ENCODE measurements at regions not wholly inside any gene's neighbourhood (a gene's known extent, or its start where the extent isn't known, plus 50 kb on each side); places are given as distances from the start of the nearest gene placed in this dataset.

- Histone ChIP-seq H3K9me3 (ENCODE audit: control insufficient read depth in 2 of 2, low read length in 2 of 2) (no peaks in the 10 kb centered on the region), H3K27ac (ENCODE audit: low read depth in 2 of 2, low read length in 2 of 2) (no peak overlapping the region), H3K4me1 (ENCODE audit: control insufficient read depth in 2 of 2, insufficient read depth in 2 of 2, low read length in 2 of 2) (no peaks in the 10 kb centered on the region), H3K36me3 (ENCODE audit: control insufficient read depth in 2 of 2, insufficient read depth in 2 of 2, low read length in 2 of 2) (no peaks in the 10 kb centered on the region), H3K27me3 (ENCODE audit: control insufficient read depth in 2 of 2, insufficient read depth in 2 of 2, low read length in 2 of 2) (no peaks in the 10 kb centered on the region), H3K4me3 (ENCODE audit: low read length in 2 of 2) (no peak overlapping the region), H3K9ac (ENCODE audit: low read depth in 1 of 2, low read length in 2 of 2) (no peak overlapping the region)
Observed at GRCh38 chr2:39999864-40000263, 220.8 kb upstream of the THUMPD2 start.

DNA sequence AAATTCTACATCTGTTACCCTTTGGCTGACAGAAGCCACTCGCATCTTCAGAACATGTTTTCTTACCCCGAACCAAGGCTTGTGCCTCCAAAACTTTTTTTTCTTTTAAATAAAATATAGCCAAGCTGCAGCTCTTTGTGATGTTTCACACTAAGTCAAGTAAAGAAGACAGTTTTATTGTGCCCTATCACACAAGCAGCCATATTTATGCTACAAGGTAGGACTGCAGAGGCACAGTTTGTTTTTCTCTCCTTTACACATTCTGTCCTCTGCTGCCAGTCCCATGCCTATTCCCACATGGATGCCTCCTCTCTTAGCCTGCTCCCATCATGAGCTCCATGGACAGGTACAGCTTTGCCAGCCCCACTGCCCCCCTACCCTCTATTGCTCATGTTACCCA lies 219.6 kb upstream of the THUMPD2 start:
- H3K9me3 ChIP-seq (ENCODE audit: control insufficient read depth in 2 of 2, low read length in 2 of 2) = no peaks in the 10 kb centered on the region
- no peaks in the 10 kb centered on the region for H3K4me1 ChIP-seq (ENCODE audit: control insufficient read depth in 2 of 2, insufficient read depth in 2 of 2, low read length in 2 of 2)
- H3K9ac ChIP-seq (ENCODE audit: low read depth in 1 of 2, low read length in 2 of 2) = no peak overlapping the region
- no peaks in the 10 kb centered on the region for H3K36me3 ChIP-seq (ENCODE audit: control insufficient read depth in 2 of 2, insufficient read depth in 2 of 2, low read length in 2 of 2)
- no peaks in the 10 kb centered on the region for H3K27me3 ChIP-seq (ENCODE audit: control insufficient read depth in 2 of 2, insufficient read depth in 2 of 2, low read length in 2 of 2)
- H3K27ac ChIP-seq (ENCODE audit: low read depth in 2 of 2, low read length in 2 of 2) = no peak overlapping the region
- H3K4me3 ChIP-seq (ENCODE audit: low read length in 2 of 2) = no peak overlapping the region

- no peaks in the 10 kb centered on the region for H3K4me1 ChIP-seq (ENCODE audit: control insufficient read depth in 2 of 2, insufficient read depth in 2 of 2, low read length in 2 of 2)
- no peak overlapping the region for H3K4me3 ChIP-seq (ENCODE audit: low read length in 2 of 2)
- H3K36me3 ChIP-seq (ENCODE audit: control insufficient read depth in 2 of 2, insufficient read depth in 2 of 2, low read length in 2 of 2) = no peaks in the 10 kb centered on the region
- no peaks in the 10 kb centered on the region for H3K9me3 ChIP-seq (ENCODE audit: control insufficient read depth in 2 of 2, low read length in 2 of 2)
- no peak overlapping the region for H3K27ac ChIP-seq (ENCODE audit: low read depth in 2 of 2, low read length in 2 of 2)
- no peak overlapping the region for H3K9ac ChIP-seq (ENCODE audit: low read depth in 1 of 2, low read length in 2 of 2)
- no peaks in the 10 kb centered on the region for H3K27me3 ChIP-seq (ENCODE audit: control insufficient read depth in 2 of 2, insufficient read depth in 2 of 2, low read length in 2 of 2)
Observed at GRCh38 chr2:39996653-39997080, 217.6 kb upstream of the THUMPD2 start.

GRCh38 chr2:39995005-39995737 lies 216.1 kb upstream of the THUMPD2 start:
- H3K9me3 ChIP-seq (ENCODE audit: control insufficient read depth in 2 of 2, low read length in 2 of 2) = no peaks in the 10 kb centered on the region
- H3K9ac ChIP-seq (ENCODE audit: low read depth in 1 of 2, low read length in 2 of 2) = no peak overlapping the region
- H3K4me1 ChIP-seq (ENCODE audit: control insufficient read depth in 2 of 2, insufficient read depth in 2 of 2, low read length in 2 of 2) = no peaks in the 10 kb centered on the region
- H3K27me3 ChIP-seq (ENCODE audit: control insufficient read depth in 2 of 2, insufficient read depth in 2 of 2, low read length in 2 of 2) = no peaks in the 10 kb centered on the region
- no peaks in the 10 kb centered on the region for H3K36me3 ChIP-seq (ENCODE audit: control insufficient read depth in 2 of 2, insufficient read depth in 2 of 2, low read length in 2 of 2)
- H3K4me3 ChIP-seq (ENCODE audit: low read length in 2 of 2) = no peak overlapping the region
- no peak overlapping the region for H3K27ac ChIP-seq (ENCODE audit: low read depth in 2 of 2, low read length in 2 of 2)

GRCh38 chr2:39994151-39994550 lies 215.1 kb upstream of the THUMPD2 start:
- Histone ChIP-seq H3K27me3 (ENCODE audit: control insufficient read depth in 2 of 2, insufficient read depth in 2 of 2, low read length in 2 of 2) (no peaks in the 10 kb centered on the region), H3K9ac (ENCODE audit: low read depth in 1 of 2, low read length in 2 of 2) (no peak overlapping the region), H3K4me3 (ENCODE audit: low read length in 2 of 2) (no peak overlapping the region), H3K36me3 (ENCODE audit: control insufficient read depth in 2 of 2, insufficient read depth in 2 of 2, low read length in 2 of 2) (no peaks in the 10 kb centered on the region), H3K9me3 (ENCODE audit: control insufficient read depth in 2 of 2, low read length in 2 of 2) (no peaks in the 10 kb centered on the region), H3K4me1 (ENCODE audit: control insufficient read depth in 2 of 2, insufficient read depth in 2 of 2, low read length in 2 of 2) (no peaks in the 10 kb centered on the region), H3K27ac (ENCODE audit: low read depth in 2 of 2, low read length in 2 of 2) (no peak overlapping the region)

GRCh38 chr2:39991298-39991697 lies 212.2 kb upstream of the THUMPD2 start:
- H3K4me3 ChIP-seq (ENCODE audit: low read length in 2 of 2) = no peak overlapping the region
- H3K4me1 ChIP-seq (ENCODE audit: control insufficient read depth in 2 of 2, insufficient read depth in 2 of 2, low read length in 2 of 2) = no peaks in the 10 kb centered on the region
- no peak overlapping the region for H3K27ac ChIP-seq (ENCODE audit: low read depth in 2 of 2, low read length in 2 of 2)
- no peak overlapping the region for H3K9ac ChIP-seq (ENCODE audit: low read depth in 1 of 2, low read length in 2 of 2)
- H3K36me3 ChIP-seq (ENCODE audit: control insufficient read depth in 2 of 2, insufficient read depth in 2 of 2, low read length in 2 of 2) = no peaks in the 10 kb centered on the region
- H3K27me3 ChIP-seq (ENCODE audit: control insufficient read depth in 2 of 2, insufficient read depth in 2 of 2, low read length in 2 of 2) = no peaks in the 10 kb centered on the region
- no peaks in the 10 kb centered on the region for H3K9me3 ChIP-seq (ENCODE audit: control insufficient read depth in 2 of 2, low read length in 2 of 2)

DNA sequence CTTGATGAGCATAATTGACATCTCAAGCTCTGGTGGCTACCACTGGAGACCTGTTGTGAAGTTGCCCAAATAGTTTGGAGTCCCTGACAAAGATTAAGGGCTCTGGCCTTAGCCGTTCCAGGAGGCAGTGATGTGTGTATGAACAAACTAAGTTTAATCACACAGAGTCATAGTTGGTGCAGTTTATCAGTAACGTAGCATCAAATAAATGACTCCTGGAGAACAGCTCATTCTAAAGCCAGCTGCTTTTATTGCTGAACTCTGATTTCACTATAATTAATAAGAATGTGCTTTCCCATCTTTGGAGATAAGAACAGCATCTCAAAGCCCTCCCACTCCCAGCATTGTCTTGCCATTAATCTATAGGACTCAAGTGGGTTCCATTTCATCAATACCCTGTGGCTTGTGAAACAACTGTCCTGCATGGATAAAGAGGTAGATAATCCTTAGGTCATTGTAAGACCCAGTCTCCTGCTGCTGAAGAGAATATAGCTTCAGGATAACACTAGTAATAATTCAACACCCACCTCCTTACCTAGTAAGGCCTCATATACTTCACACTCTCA lies 211.4 kb upstream of the THUMPD2 start:
- H3K36me3 ChIP-seq (ENCODE audit: control insufficient read depth in 2 of 2, insufficient read depth in 2 of 2, low read length in 2 of 2) = no peaks in the 10 kb centered on the region
- H3K27me3 ChIP-seq (ENCODE audit: control insufficient read depth in 2 of 2, insufficient read depth in 2 of 2, low read length in 2 of 2) = no peaks in the 10 kb centered on the region
- H3K9ac ChIP-seq (ENCODE audit: low read depth in 1 of 2, low read length in 2 of 2) = no peak overlapping the region
- no peaks in the 10 kb centered on the region for H3K9me3 ChIP-seq (ENCODE audit: control insufficient read depth in 2 of 2, low read length in 2 of 2)
- no peak overlapping the region for H3K4me3 ChIP-seq (ENCODE audit: low read length in 2 of 2)
- H3K4me1 ChIP-seq (ENCODE audit: control insufficient read depth in 2 of 2, insufficient read depth in 2 of 2, low read length in 2 of 2) = no peaks in the 10 kb centered on the region
- H3K27ac ChIP-seq (ENCODE audit: low read depth in 2 of 2, low read length in 2 of 2) = no peak overlapping the region

GRCh38 chr2:39989888-39990287 lies 210.8 kb upstream of the THUMPD2 start:
- H3K4me3 ChIP-seq (ENCODE audit: low read length in 2 of 2) = no peak overlapping the region
- H3K36me3 ChIP-seq (ENCODE audit: control insufficient read depth in 2 of 2, insufficient read depth in 2 of 2, low read length in 2 of 2) = no peaks in the 10 kb centered on the region

GRCh38 chr2:39981883-39982311 lies 202.8 kb upstream of the THUMPD2 start:
- Histone ChIP-seq H3K27ac (ENCODE audit: low read depth in 2 of 2, low read length in 2 of 2) (no peak overlapping the region), H3K27me3 (ENCODE audit: control insufficient read depth in 2 of 2, insufficient read depth in 2 of 2, low read length in 2 of 2) (no peaks in the 10 kb centered on the region), H3K36me3 (ENCODE audit: control insufficient read depth in 2 of 2, insufficient read depth in 2 of 2, low read length in 2 of 2) (no peaks in the 10 kb centered on the region), H3K4me1 (ENCODE audit: control insufficient read depth in 2 of 2, insufficient read depth in 2 of 2, low read length in 2 of 2) (no peaks in the 10 kb centered on the region), H3K4me3 (ENCODE audit: low read length in 2 of 2) (no peak overlapping the region), H3K9me3 (ENCODE audit: control insufficient read depth in 2 of 2, low read length in 2 of 2) (no peaks in the 10 kb centered on the region), H3K9ac (ENCODE audit: low read depth in 1 of 2, low read length in 2 of 2) (no peak overlapping the region)

More at GRCh38 chr2:39989888-39990287, 210.8 kb upstream of the THUMPD2 start:
- no peak overlapping the region for H3K9ac ChIP-seq (ENCODE audit: low read depth in 1 of 2, low read length in 2 of 2)
- no peaks in the 10 kb centered on the region for H3K9me3 ChIP-seq (ENCODE audit: control insufficient read depth in 2 of 2, low read length in 2 of 2)
- H3K27me3 ChIP-seq (ENCODE audit: control insufficient read depth in 2 of 2, insufficient read depth in 2 of 2, low read length in 2 of 2) = no peaks in the 10 kb centered on the region
- no peaks in the 10 kb centered on the region for H3K4me1 ChIP-seq (ENCODE audit: control insufficient read depth in 2 of 2, insufficient read depth in 2 of 2, low read length in 2 of 2)
- H3K27ac ChIP-seq (ENCODE audit: low read depth in 2 of 2, low read length in 2 of 2) = no peak overlapping the region

DNA sequence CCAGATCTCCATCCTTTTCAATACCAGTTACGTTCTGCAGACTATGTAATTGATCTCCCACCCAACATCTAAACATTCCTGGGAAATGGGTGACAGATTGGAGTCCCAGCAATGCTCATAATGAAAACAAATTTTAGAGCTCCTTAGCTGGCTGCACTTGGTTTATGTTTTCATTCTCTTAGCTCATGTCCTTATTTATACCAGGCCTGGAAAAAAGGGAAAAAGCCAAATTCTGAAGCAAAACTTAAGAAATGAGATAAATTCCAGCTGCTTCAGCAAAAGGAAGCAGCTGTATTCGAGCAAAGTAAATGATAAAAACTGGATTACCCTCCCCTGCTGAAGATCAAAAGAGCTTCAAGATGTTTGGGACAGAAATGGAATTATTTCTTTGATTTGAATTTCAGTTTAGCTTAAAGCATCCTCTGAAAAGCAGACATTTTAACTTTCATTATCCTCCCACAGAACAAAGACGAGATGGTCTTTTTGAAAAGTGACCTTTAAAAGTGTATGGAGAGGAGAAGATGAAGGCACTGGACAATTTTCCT lies 196.5 kb upstream of the THUMPD2 start:
- Histone ChIP-seq H3K9me3 (ENCODE audit: control insufficient read depth in 2 of 2, low read length in 2 of 2) (no peaks in the 10 kb centered on the region), H3K36me3 (ENCODE audit: control insufficient read depth in 2 of 2, insufficient read depth in 2 of 2, low read length in 2 of 2) (no peaks in the 10 kb centered on the region), H3K4me3 (ENCODE audit: low read length in 2 of 2) (no peak overlapping the region), H3K27me3 (ENCODE audit: control insufficient read depth in 2 of 2, insufficient read depth in 2 of 2, low read length in 2 of 2) (no peaks in the 10 kb centered on the region), H3K27ac (ENCODE audit: low read depth in 2 of 2, low read length in 2 of 2) (no peak overlapping the region), H3K4me1 (ENCODE audit: control insufficient read depth in 2 of 2, insufficient read depth in 2 of 2, low read length in 2 of 2) (no peaks in the 10 kb centered on the region), H3K9ac (ENCODE audit: low read depth in 1 of 2, low read length in 2 of 2) (no peak overlapping the region)

All from mucosa of rectum (tissue), 2 donors.